Activated CD8-positive, alpha-beta memory T cell treated with anti-CD3 and anti-CD28 coated beads for 36 hours (primary cell): ENCODE measurements at regions not wholly inside any gene's neighbourhood (a gene's known extent, or its start where the extent isn't known, plus 50 kb on each side); places are given as distances from the start of the nearest gene placed in this dataset.

Experiments
- CTCF ChIA-PET: fragments of 350-600 bp; sonication (Branson Sonifier 250); formaldehyde crosslinking; loops from one replicate; lab custom pipeline; 2021; ENCODE audit warnings: antibody characterized with exemption; lab: Charles Lee
- POLR2A ChIA-PET: fragments of 350-600 bp; sonication (Branson Sonifier 250); formaldehyde crosslinking; loops from one replicate; lab custom pipeline; 2021; ENCODE audit warnings: antibody characterized with exemption; lab: Charles Lee

GRCh38 chr7:68438811-68439210 lies 1159.5 kb upstream of the AUTS2 start:
- ChIA-PET CTCF (no interaction called here), POLR2A (no interaction called here)

DNA sequence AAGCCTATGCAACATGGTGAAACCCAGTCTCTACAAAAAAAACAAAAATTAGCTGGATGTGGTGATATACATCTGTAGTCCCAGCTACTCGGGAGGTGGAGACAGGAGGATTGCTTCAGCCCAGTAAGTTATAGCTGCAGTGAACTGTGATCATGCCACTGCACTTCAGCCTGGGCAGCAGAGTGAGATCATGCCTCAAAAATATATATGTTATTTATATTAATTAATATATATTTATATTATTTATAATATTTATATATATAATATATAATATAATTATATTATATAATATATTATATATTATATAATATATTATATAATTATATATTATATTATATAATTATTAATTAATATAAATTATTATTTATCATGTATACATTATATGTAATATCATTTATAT lies 1158.4 kb upstream of the AUTS2 start:
- POLR2A ChIA-PET = no interaction called here
- CTCF ChIA-PET = no interaction called here

DNA sequence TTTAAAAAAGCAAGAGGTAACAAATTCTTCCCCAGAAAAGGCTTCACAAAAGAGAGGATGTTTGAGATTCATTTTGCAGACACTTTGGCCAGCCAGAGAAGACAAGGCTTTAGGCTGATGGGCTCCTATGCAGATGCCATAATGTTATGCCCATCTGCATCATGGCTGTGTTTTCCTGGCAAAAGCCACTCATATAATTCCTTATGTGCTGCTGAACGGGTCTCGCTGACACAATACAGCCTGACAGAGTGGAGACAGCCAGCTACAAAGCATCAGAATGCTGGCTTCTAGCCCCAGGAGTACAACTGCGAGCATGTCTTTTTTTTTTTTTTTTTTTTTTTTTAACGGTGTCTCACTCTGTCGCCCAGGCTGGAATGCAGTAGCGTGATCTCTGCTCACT lies 1157.4 kb upstream of the AUTS2 start:
- POLR2A ChIA-PET = interaction anchor here (0.6 kb wide), 1 partner anchor 123 kb away, joined by 7 read pairs; no protein-coding TSS in a partner anchor
- CTCF ChIA-PET = no interaction called here

DNA sequence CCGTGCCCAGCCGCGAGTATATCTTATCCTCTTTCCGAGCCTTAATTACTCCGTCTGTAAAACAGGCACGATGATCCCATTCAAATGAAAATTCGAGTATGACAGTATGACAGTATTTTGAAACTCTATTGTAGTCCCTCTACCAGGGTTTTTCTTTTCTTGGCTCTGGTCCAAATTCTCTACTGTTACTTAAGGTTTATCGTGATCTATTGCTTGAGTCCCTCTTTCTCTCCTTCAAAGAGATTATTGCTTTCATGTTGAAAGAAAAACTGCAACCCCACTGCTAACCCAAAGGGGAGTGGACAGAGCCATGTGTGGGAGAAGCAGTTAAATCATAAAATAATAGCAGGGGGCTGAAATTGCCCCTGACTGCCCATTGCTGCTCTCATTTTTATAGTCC lies 1156.6 kb upstream of the AUTS2 start:
- ChIA-PET POLR2A (no interaction called here), CTCF (no interaction called here)

DNA sequence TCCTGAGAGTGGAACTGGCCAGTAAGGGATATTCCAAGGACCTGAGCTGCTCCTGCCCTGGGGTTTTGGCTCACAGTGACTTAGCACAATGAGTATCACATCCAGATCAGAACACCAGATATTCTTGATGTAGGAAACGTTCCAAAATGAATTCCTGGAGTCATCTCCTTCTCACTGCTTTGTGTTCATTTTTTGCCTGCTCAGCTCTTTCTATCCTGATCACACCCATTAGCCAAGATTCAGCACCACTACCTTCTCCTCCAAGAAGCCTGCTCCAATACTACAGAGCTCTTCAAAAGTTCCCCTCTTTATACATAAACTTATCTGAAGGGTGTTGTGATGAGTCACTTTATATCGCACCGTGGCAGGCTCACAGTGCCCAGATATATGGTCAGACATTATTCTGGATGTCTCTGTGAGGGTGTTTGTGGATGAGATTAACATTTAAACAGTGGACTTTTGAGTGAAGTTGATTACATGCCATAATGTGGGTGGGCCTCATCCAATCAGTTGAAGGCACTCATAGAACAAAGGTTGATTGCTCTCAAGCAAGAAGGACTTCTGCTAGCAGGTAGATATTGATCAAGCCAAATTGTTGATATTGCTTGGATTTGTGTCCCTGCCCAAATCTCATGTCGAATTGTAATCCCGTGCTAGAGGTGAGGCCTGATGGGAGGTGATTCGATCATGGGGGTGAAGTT lies 1155.2 kb upstream of the AUTS2 start:
- CTCF ChIA-PET = no interaction called here
- POLR2A ChIA-PET = no interaction called here

DNA sequence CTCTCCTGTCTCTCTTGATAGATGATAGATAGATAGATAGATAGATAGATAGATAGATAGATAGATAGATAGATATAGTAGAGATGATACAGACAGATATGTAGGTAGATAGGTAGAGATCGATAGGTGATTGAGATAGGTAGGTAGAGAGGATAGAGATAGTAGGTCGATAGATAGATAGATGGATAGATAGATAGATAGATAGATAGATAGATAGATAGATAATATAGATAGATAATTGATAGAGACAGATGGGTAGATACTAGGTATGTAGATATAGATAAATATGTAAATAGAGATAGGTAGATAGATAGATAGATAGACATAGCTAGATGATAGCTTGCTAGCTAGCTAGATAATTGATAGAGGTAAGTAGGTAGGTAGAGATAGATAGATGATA lies 1154.2 kb upstream of the AUTS2 start:
- ChIA-PET POLR2A (no interaction called here), CTCF (no interaction called here)

- ChIA-PET CTCF (no interaction called here), POLR2A (no interaction called here)
Measured at GRCh38 chr7:68444956-68445355, 1153.3 kb upstream of the AUTS2 start.

DNA sequence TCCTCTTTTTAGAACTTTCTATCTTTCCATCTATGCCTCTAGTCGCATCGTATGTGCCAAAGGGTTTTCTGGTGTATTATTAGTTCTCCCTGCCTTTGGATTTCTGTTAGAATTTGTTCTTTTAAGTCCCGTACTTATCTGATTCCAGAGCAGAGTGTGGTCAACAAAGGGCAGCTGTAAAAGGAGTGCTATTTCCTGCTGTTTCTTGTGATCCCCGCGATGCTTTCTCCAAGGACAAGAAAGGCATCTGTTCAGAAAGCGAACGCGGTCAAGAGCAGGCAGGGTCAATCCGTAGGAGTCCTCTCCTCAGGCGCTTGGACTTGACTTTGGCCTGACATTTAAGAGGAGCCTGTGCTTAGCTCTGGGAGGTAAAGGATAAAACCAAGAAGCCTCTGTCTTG lies 1152.1 kb upstream of the AUTS2 start:
- POLR2A ChIA-PET = no interaction called here
- CTCF ChIA-PET = no interaction called here

GRCh38 chr7:68449099-68449498 lies 1149.2 kb upstream of the AUTS2 start:
- ChIA-PET CTCF (no interaction called here), POLR2A (no interaction called here)

- ChIA-PET POLR2A (no interaction called here), CTCF (no interaction called here)
Measured at GRCh38 chr7:68449816-68450215, 1148.5 kb upstream of the AUTS2 start.

GRCh38 chr7:68454931-68455330 lies 1143.3 kb upstream of the AUTS2 start:
- CTCF ChIA-PET = no interaction called here
- POLR2A ChIA-PET = no interaction called here

GRCh38 chr7:68456469-68456868 lies 1141.8 kb upstream of the AUTS2 start:
- ChIA-PET CTCF (no interaction called here), POLR2A (no interaction called here)

- CTCF ChIA-PET = no interaction called here
- POLR2A ChIA-PET = no interaction called here
Measured at GRCh38 chr7:68457481-68457880, 1140.8 kb upstream of the AUTS2 start.

GRCh38 chr7:68458010-68458908 lies 1140.0 kb upstream of the AUTS2 start:
- ChIA-PET CTCF (no interaction called here), POLR2A (no interaction called here)

- ChIA-PET CTCF (no interaction called here), POLR2A (no interaction called here)
Measured at GRCh38 chr7:68461430-68461829, 1136.8 kb upstream of the AUTS2 start.

DNA sequence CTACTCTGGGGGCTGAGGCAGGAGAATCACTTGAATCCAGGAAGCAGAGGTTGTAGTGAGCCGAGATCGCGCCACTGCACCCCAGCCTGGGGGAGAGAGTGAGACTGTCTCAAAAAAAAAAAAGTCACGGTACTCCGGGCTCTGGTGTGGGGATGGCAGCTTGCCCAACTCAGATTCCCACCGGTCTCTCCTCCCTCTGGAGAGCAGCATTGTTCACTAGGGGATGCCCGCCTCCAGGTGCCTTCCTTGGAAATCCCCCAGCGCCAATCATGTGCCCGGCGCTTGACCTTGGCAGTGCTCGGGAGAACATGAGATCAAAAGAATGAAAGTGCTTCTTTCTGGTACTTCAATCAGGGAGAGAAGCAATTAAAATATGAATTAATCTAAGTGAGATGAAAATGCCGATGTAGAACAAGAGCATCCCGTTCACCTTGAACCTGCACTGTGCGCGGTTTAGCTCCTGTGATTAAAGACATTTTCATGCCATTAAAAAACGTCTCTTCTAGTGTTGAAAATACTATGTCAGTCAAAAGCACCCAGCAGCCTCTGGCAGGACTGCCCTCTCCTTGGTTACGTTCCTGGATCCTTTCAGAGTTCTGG lies 1127.3 kb upstream of the AUTS2 start:
- CTCF ChIA-PET = no interaction called here
- POLR2A ChIA-PET = no interaction called here

DNA sequence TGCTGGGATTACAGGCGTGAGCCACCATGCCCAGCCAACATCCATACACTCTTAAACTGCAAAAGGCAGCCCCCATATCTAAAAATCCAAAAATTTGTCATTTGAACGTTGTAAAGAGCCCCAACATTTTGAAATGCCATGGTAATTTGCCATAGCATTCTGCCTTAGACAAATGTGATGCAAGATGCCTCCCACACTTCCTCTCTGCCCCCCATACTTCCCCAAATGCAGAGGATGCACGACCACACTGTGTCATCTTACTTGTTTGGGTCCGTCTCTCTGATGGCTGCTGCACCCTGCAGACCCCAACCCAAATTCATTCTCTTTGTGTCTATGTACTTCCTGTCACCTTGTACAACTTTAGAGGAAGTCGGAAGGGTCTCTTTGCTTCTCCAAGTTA lies 1125.6 kb upstream of the AUTS2 start:
- POLR2A ChIA-PET = no interaction called here
- CTCF ChIA-PET = no interaction called here

- POLR2A ChIA-PET = no interaction called here
- CTCF ChIA-PET = no interaction called here
Measured at GRCh38 chr7:68474661-68475216, 1123.5 kb upstream of the AUTS2 start.

DNA sequence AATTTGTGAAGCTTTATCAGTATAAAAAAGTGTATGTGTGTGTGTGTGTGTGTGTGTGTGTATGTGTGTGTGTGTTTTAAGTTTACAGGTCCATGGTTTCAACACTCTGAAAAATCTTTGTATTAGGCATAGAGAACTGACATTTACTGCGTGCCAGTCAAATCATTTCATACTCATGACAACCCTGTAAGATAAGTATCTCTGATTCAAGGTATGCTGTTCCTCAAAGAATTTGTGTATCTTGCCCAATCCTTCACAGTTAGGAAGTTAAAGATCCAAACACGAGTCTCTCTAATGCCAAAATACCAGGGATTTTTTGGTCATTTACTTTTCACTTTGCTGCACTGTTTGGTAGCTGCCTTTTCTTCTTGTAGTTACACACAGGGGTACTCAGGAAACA lies 1121.3 kb upstream of the AUTS2 start:
- POLR2A ChIA-PET = no interaction called here
- CTCF ChIA-PET = no interaction called here

DNA sequence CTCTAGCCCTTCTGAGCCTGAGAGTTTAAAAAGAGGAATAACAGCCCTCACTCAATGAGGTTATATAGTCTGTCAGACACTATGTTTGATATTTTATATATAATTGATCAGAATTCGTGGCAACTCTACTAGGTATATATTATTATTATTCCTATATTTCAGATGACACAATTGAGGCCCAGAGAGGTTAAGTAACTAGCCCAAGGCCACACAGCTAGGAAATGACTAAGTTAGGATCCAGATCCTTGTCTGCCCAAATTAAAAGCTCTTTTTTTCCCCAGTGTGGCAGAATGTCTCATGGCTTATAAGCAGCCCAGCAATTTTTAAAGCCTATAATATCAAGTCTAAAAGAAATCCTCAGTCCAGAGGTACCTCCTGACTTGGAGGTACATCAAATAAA lies 1119.9 kb upstream of the AUTS2 start:
- ChIA-PET POLR2A (no interaction called here), CTCF (no interaction called here)
